IMR-90 (cell line): ENCODE measurements at regions not wholly inside any gene's neighbourhood (a gene's known extent, or its start where the extent isn't known, plus 50 kb on each side); places are given as distances from the start of the nearest gene placed in this dataset.
A peak's percentile ranks its signal among the peaks of the same experiment; 100 is the strongest.

Experiments used
- ATAC-seq: fragments of 200-7000 bp; cut with Tn5 transposase; 2 replicates; pipeline ENCODE4 v1.9.1; 2020; ENCODE audit warnings: low read depth, mild to moderate bottlenecking, moderate library complexity
- BruUV-seq: library from RNA; stranded (reverse); fragments of 400-500 nt; replicated peaks from 2 replicates; lab custom pipeline; 2021; lab: Mats Ljungman, UMichigan
- CTCF ChIA-PET: fragments of 300-600 bp; formaldehyde crosslinking; extraction: SDS; loops from one replicate; lab custom pipeline; 2021; ENCODE audit warnings: antibody characterized with exemption; lab: Yijun Ruan, JAX
- POLR2A ChIA-PET: fragments of 300-600 bp; sonication (Branson Sonifier 250); formaldehyde crosslinking; loops from one replicate; lab custom pipeline; 2022; ENCODE audit warnings: antibody characterized with exemption; ENCODE audit not compliant: unreplicated experiment; lab: Charles Lee
- DNase-seq: peaks from one replicate; pipeline ENCODE4 v3.0.0; 2013
- H2AFZ ChIP-seq: replicated peaks from 2 replicates; pipeline ENCODE3; 2013; ENCODE audit warnings: low read length, mild to moderate bottlenecking; ENCODE audit not compliant: poor library complexity
- H2AK5ac ChIP-seq: 2 replicates; pipeline ENCODE4 v1.6.1; 2013; ENCODE audit warnings: low read depth, low read length, inconsistent platforms
- H2AK9ac ChIP-seq: replicated peaks from 2 replicates; pipeline ENCODE3; 2013; ENCODE audit warnings: mild to moderate bottlenecking, low read depth, low read length, moderate library complexity; ENCODE audit not compliant: poor library complexity
- H2BK120ac ChIP-seq: 2 replicates; pipeline ENCODE4 v1.6.1; 2013; ENCODE audit warnings: low read depth, low read length, inconsistent platforms
- H2BK15ac ChIP-seq: 3 replicates; pipeline ENCODE4 v1.6.1; 2013; ENCODE audit warnings: low read depth, low read length, inconsistent platforms
- H2BK20ac ChIP-seq: 2 replicates; pipeline ENCODE4 v1.6.1; 2013; ENCODE audit warnings: low read depth, mild to moderate bottlenecking, inconsistent platforms, low read length, moderate library complexity
- H2BK5ac ChIP-seq: 2 replicates; pipeline ENCODE4 v1.6.1; 2013; ENCODE audit warnings: mild to moderate bottlenecking, low read depth, low read length, inconsistent platforms; ENCODE audit not compliant: poor library complexity, severe bottlenecking
- H3K14ac ChIP-seq: replicated peaks from 2 replicates; pipeline ENCODE4 v1.6.1; 2013; ENCODE audit warnings: low read depth, low read length, inconsistent platforms
- H3K18ac ChIP-seq: 2 replicates; pipeline ENCODE4 v1.6.1; 2013; ENCODE audit warnings: low read depth, low read length, control low read depth
- H3K23ac ChIP-seq: 2 replicates; pipeline ENCODE4 v1.6.1; 2013; ENCODE audit warnings: low read depth, low read length, inconsistent platforms
- H3K27ac ChIP-seq: 2 replicates; pipeline ENCODE4 v1.5.1; 2013; ENCODE audit warnings: mild to moderate bottlenecking, control low read depth, low read length; ENCODE audit not compliant: insufficient read depth
- H3K27me3 ChIP-seq: 2 replicates; pipeline ENCODE4 v1.6.1; 2013; ENCODE audit warnings: low read length; ENCODE audit not compliant: control insufficient read depth, insufficient read depth
- H3K36me3 ChIP-seq: 2 replicates; pipeline ENCODE4 v1.6.1; 2013; ENCODE audit warnings: low read length, mixed read lengths; ENCODE audit not compliant: control insufficient read depth, insufficient read depth
- H3K4ac ChIP-seq: 2 replicates; pipeline ENCODE4 v1.6.1; 2013; ENCODE audit warnings: low read depth, low read length, inconsistent platforms
- H3K4me1 ChIP-seq: 2 replicates; pipeline ENCODE4 v1.6.1; 2013; ENCODE audit warnings: low read length, mixed read lengths; ENCODE audit not compliant: control insufficient read depth, insufficient read depth
- H3K4me2 ChIP-seq: 2 replicates; pipeline ENCODE4 v1.6.1; 2013; ENCODE audit warnings: low read depth, mild to moderate bottlenecking, control low read depth, low read length, moderate library complexity
- H3K4me3 ChIP-seq: 2 replicates; pipeline ENCODE4 v1.5.1; 2013; ENCODE audit warnings: low read depth, mild to moderate bottlenecking, control low read depth, low read length, moderate library complexity; ENCODE audit not compliant: insufficient read depth
- H3K56ac ChIP-seq: 2 replicates; pipeline ENCODE4 v1.6.1; 2013; ENCODE audit warnings: low read length, inconsistent platforms; ENCODE audit not compliant: insufficient read depth; ENCODE audit errors: extremely low read depth
- H3K79me1 ChIP-seq, 2 experiments: 2 replicates each; pipeline ENCODE4 v1.6.1; 2013; ENCODE audit warnings: low read length in 2 of 2, inconsistent platforms in 1 of 2, low read depth in 1 of 2
- H3K9ac ChIP-seq: 2 replicates; pipeline ENCODE4 v1.6.1; 2013; ENCODE audit warnings: low read depth, low read length, control low read depth
- H3K9me1 ChIP-seq: 2 replicates; pipeline ENCODE4 v1.6.1; 2013; ENCODE audit warnings: low read length, inconsistent platforms; ENCODE audit not compliant: insufficient read depth
- H3K9me3 ChIP-seq: 2 replicates; pipeline ENCODE4 v1.6.1; 2013; ENCODE audit warnings: low read length; ENCODE audit not compliant: control insufficient read depth, insufficient read depth
- H4K20me1 ChIP-seq: 2 replicates; pipeline ENCODE4 v1.6.1; 2013; ENCODE audit warnings: low read length, inconsistent platforms; ENCODE audit not compliant: insufficient read depth
- H4K5ac ChIP-seq: 2 replicates; pipeline ENCODE4 v1.6.1; 2013; ENCODE audit warnings: mild to moderate bottlenecking, low read depth, low read length, control low read depth
- H4K8ac ChIP-seq, 2 experiments: 2 replicates each; pipeline ENCODE4 v1.6.1; 2013; ENCODE audit warnings: low read depth in 2 of 2, low read length in 2 of 2, control low read depth in 1 of 2, inconsistent platforms in 1 of 2
- H4K91ac ChIP-seq: 2 replicates; pipeline ENCODE4 v1.6.1; 2013; ENCODE audit warnings: low read depth, low read length, inconsistent platforms; ENCODE audit not compliant: insufficient read depth
- BHLHE40 ChIP-seq: fragments of 150-350 bp; IDR thresholded peaks from 2 replicates; pipeline ENCODE4 v1.6.1; 2016; ENCODE audit warnings: mild to moderate bottlenecking, low read depth, low read length
- CEBPB ChIP-seq: IDR thresholded peaks from 2 replicates; pipeline ENCODE4 v1.6.1; 2012; ENCODE audit warnings: low read depth, low read length, improper control_type of control experiment
- CHD1 ChIP-seq: IDR thresholded peaks from 2 replicates; pipeline ENCODE4 v1.6.1; 2012; ENCODE audit warnings: low read depth, low read length, improper control_type of control experiment
- CTCF ChIP-seq: conservative IDR thresholded peaks from 2 replicates; pipeline ENCODE4 v1.5.1; 2012; ENCODE audit warnings: mild to moderate bottlenecking, low read depth, low read length, improper control_type of control experiment
- ELK1 ChIP-seq: fragments of 150-350 bp; IDR thresholded peaks from 2 replicates; pipeline ENCODE4 v1.6.1; 2016; ENCODE audit warnings: low read depth, mild to moderate bottlenecking, low read length, moderate library complexity, borderline replicate concordance
- FOS ChIP-seq: fragments of 150-350 bp; IDR thresholded peaks from 2 replicates; pipeline ENCODE4 v1.6.1; 2016; ENCODE audit warnings: low read depth, low read length
- MXI1 ChIP-seq: IDR thresholded peaks from 2 replicates; pipeline ENCODE4 v1.6.1; 2012; ENCODE audit warnings: low read depth, mild to moderate bottlenecking, low read length, moderate library complexity, borderline replicate concordance
- NFE2L2 ChIP-seq: fragments of 150-350 bp; IDR thresholded peaks from 2 replicates; pipeline ENCODE4 v1.6.1; 2016; ENCODE audit warnings: low read depth, mild to moderate bottlenecking, low read length
- POLR2A ChIP-seq: IDR thresholded peaks from 2 replicates; pipeline ENCODE4 v1.6.1; 2012; ENCODE audit warnings: mild to moderate bottlenecking, low read depth, low read length
- RAD21 ChIP-seq: IDR thresholded peaks from 2 replicates; pipeline ENCODE4 v1.6.1; 2012; ENCODE audit warnings: low read length, improper control_type of control experiment
- RCOR1 ChIP-seq: IDR thresholded peaks from 2 replicates; pipeline ENCODE4 v1.6.1; 2012; ENCODE audit warnings: mild to moderate bottlenecking, low read length, improper control_type of control experiment; ENCODE audit not compliant: insufficient replicate concordance
- RFX5 ChIP-seq: IDR thresholded peaks from 2 replicates; pipeline ENCODE4 v1.8.0; 2012; ENCODE audit warnings: low read depth, mild to moderate bottlenecking, low read length, moderate library complexity
- USF2 ChIP-seq: fragments of 150-350 bp; IDR thresholded peaks from 2 replicates; pipeline ENCODE4 v1.6.1; 2017; ENCODE audit warnings: mild to moderate bottlenecking, antibody characterized with exemption, low read length, low read depth
- WGBS, 2 experiments: methylation state at CpG; one replicate each; pipeline versions ENCODE4 v1.1.5 to v1.1.7; 2013; ENCODE audit warnings: missing lambda C conversion rate in 2 of 2; ENCODE audit not compliant: insufficient read length in 1 of 2; ENCODE audit errors: extremely low coverage in 2 of 2; 5-methylcytosine and 5-hydroxymethylcytosine counted together
- dilution Hi-C: fragments of 300-500 bp; cut with HindIII; formaldehyde crosslinking; loops from one replicate; pipeline ENCODE4 v1.14.3; 2018; ENCODE audit warnings: low sequenced_read_pairs; ENCODE audit not compliant: unreplicated experiment
- in situ Hi-C: fragments of 300-500 bp; cut with MboI; formaldehyde crosslinking; loops from 3 replicates; pipeline ENCODE4 v1.14.3; 2019; ENCODE audit warnings: low sequenced_read_pairs, inconsistent platforms, mixed read lengths
- intact Hi-C: fragments of 100-400 bp; cut with micrococcal nuclease; formaldehyde crosslinking; loops from 2 replicates; pipeline ENCODE4 v1.10.0; 2022

- H2BK5ac ChIP-seq: peak overlapping the region; percentile 15
- H2BK20ac ChIP-seq: peak overlapping the region; percentile 77; the same call in 1 of the 2 replicates
- intact Hi-C loops (loop anchor here (2.0 kb wide), 1 partner anchor 253 kb away; no protein-coding TSS in a partner anchor), dilution Hi-C loops (no loop called here), in situ Hi-C loops (no loop called here)
- H3K79me1 ChIP-seq: no peaks in the 10 kb centered on the region
- ATAC-seq (peak; percentile 33; the same call in 1 of the 2 replicates), DNase-seq (peak; percentile 80)
- H3K4me1 ChIP-seq: peaks cover 22% of the 10 kb centered on the region
- H3K9me1 ChIP-seq: peaks cover 15% of the 10 kb centered on the region
- H3K9ac ChIP-seq: no peak overlapping the region
- no peaks in the 10 kb centered on the region for H3K27me3 ChIP-seq
- H2BK15ac ChIP-seq: peak overlapping the region; percentile 26; the same call in 1 of the 3 replicates
- H3K23ac ChIP-seq: no peak overlapping the region
- WGBS, 2 experiments: no CpG with 5 or more reads among the region's 5 CpGs
- H3K4me3 ChIP-seq: no peak overlapping the region
- no peak overlapping the region for H3K27ac ChIP-seq
- peak overlapping the region; percentile 46; the same call in 1 of the 2 replicates for H4K5ac ChIP-seq
- ChIA-PET POLR2A (interaction anchor here (0.6 kb wide), 1 partner anchor 432 kb away, joined by 3 read pairs; no protein-coding TSS in a partner anchor), CTCF (interaction anchor here (0.6 to 0.8 kb wide), 3 partner anchors 24 to 254 kb away, joined by 3 to 5 read pairs (median 3); no protein-coding TSS in a partner anchor)
- no peak overlapping the region for H3K18ac ChIP-seq
- BruUV-seq: no TSS peak
- H3K56ac ChIP-seq: no peak overlapping the region
- H3K4ac ChIP-seq: no peak overlapping the region
- H2AFZ ChIP-seq: peak overlapping the region; percentile 16
- H3K14ac ChIP-seq: no peak overlapping the region
- H3K9me3 ChIP-seq: no peaks in the 10 kb centered on the region
- H3K4me2 ChIP-seq: no peak overlapping the region
- peak overlapping the region; percentile 84; the same call in 1 of the 2 replicates for H2BK120ac ChIP-seq
- no peak overlapping the region for H2AK5ac ChIP-seq
- no peaks in the 10 kb centered on the region for H4K20me1 ChIP-seq
- H4K91ac ChIP-seq: no peak overlapping the region
- no peak overlapping the region for H4K8ac ChIP-seq
- no peak overlapping the region for H2AK9ac ChIP-seq
- TF ChIP-seq USF2 (no peak), CHD1 (no peak), CEBPB (no peak), RAD21 (no peak), NFE2L2 (no peak), RFX5 (no peak), BHLHE40 (no peak), CTCF (no peak), FOS (no peak), RCOR1 (no peak), ELK1 (no peak), MXI1 (no peak), POLR2A (no peak)
- no peaks in the 10 kb centered on the region for H3K36me3 ChIP-seq
Observed at GRCh38 chr2:172207911-172208310, 105.2 kb upstream of the DLX2 start.
